ENCODE measurements at regions not wholly inside any gene's neighbourhood (a gene's known extent, or its start where the extent isn't known, plus 50 kb on each side); places are given as distances from the start of the nearest gene placed in this dataset.
A peak's percentile ranks its signal among the peaks of the same experiment; 100 is the strongest.

GRCh38 chr9:744790-745484 is 96.6 kb upstream of the DMRT1 start (continued):
- 0 out of 2 replicates have a peak, but pooled peaks have one; percentile 25 for TF ChIP-seq ARID5B (CRISPR knock-in tag; IDR thresholded peaks at IDR 0.05)
- TF ChIP-seq RXRA (CRISPR knock-in tag; IDR thresholded peaks at IDR 0.05): 0 out of 2 replicates have a peak, but pooled peaks have one; percentile 18
- TF ChIP-seq TFAP4 (IDR thresholded peaks at IDR 0.05; ENCODE audit: borderline replicate concordance, low read depth): peak; percentile 69; the same call in 1 of the 2 replicates
- peak; percentile 43; the same call in 1 of the 2 replicates for TF ChIP-seq POLR2G (IDR thresholded peaks at IDR 0.05; ENCODE audit: low read depth, low read length)
- 0 out of 2 replicates have a peak, but pooled peaks have one; percentile 19 for TF ChIP-seq POLR2AphosphoS2 (IDR thresholded peaks at IDR 0.05; ENCODE audit: low read depth, low read length)
- peak; percentile 63; the same call in 1 of the 2 replicates for TF ChIP-seq CEBPB (IDR thresholded peaks at IDR 0.05; ENCODE audit: borderline replicate concordance, low read depth, low read length)
- peak; percentile 56 for TF ChIP-seq SALL1 (CRISPR knock-in tag; IDR thresholded peaks at IDR 0.05)
- 0 out of 2 replicates have a peak, but pooled peaks have one; percentile 38 for TF ChIP-seq HNF1B (CRISPR knock-in tag; IDR thresholded peaks at IDR 0.05)
- no peak for TF ChIP-seq ARID4A (CRISPR knock-in tag; IDR thresholded peaks at IDR 0.05; ENCODE audit: borderline replicate concordance)
- 0 out of 2 replicates have a peak, but pooled peaks have one; percentile 17 for TF ChIP-seq PAXIP1 (CRISPR knock-in tag; conservative IDR thresholded peaks at IDR 0.05)
- no peak for TF ChIP-seq ZNF572 (CRISPR knock-in tag; IDR thresholded peaks at IDR 0.05)
- peak; percentile 70; the same call in 1 of the 2 replicates for TF ChIP-seq ZNF331 (CRISPR knock-in tag; IDR thresholded peaks at IDR 0.05)
- TF ChIP-seq ZNF644 (CRISPR knock-in tag; IDR thresholded peaks at IDR 0.05; ENCODE audit: low read depth): peak; percentile 46; the same call in 1 of the 2 replicates
- no peak for TF ChIP-seq ZNF619 (CRISPR knock-in tag; IDR thresholded peaks at IDR 0.05)

All from HepG2 (cell line).